HG03280 (cell line): ENCODE measurements at regions not wholly inside any gene's neighbourhood (a gene's known extent, or its start where the extent isn't known, plus 50 kb on each side); places are given as distances from the start of the nearest gene placed in this dataset.

ENCODE experiments used
- ATAC-seq: cut with Tn5 transposase; IDR thresholded peaks from one replicate; pipeline ENCODE4 v1.9.1; 2021; ENCODE audit warnings: mild to moderate bottlenecking, moderate library complexity; ENCODE audit not compliant: unreplicated experiment

DNA sequence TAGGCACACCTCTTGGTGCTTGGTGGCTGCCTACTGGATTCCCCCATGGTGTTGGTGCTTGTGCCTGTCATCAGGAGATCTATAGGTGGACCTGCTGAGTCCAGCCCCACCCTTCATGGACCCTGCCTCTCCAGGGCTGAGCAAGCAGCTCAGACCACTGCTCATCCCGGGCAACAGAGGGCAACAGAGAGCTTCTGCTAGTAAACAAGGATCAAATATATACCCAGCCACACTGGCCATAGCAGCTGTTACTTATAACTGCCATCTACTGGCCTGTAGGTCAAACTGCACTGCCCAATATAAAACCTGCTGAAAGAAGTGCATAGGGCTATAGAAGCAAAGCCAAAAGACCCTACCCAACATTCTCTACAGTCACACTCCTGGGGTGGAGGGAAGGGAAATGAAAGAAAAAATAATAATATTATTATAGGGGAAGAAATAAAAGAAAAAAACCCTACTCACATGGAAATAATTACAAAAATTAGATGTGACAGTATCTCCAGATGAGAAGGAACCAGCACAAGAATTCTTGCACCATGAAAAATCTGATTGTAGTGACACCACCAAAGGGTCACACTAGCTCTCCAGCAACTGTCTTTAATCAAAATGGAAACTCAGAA is 54.9 kb upstream of the ZNF800 start:
- ATAC-seq: peak; percentile 100

DNA sequence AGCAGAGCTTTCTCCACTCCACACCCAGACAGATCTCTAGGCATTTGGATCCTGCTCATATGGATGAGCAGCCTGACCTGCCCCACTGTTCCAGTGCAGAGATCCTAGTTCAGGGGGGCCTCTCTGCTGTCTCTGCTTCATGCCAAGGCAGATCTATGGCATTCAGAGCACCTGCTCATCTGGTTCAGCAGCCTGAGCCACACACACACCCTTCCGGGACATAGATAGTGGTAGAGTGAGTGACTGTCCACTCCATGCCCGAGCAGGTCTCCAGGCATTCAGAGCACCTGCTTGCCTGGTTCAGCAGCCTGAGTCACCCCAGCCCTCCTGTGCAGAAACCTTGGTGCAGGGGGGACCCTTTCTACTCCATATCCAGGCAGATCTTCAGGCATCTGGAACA is 54.3 kb upstream of the ZNF800 start:
- no peak for ATAC-seq
